PC-9 (cell line): ENCODE measurements at regions not wholly inside any gene's neighbourhood (a gene's known extent, or its start where the extent isn't known, plus 50 kb on each side); places are given as distances from the start of the nearest gene placed in this dataset.
"Not testable (repeated sequence)": the region's sequence is repeated elsewhere in the genome, so short reads cannot be mapped to it uniquely, and the experiment has no call there.

Experiments
- BruUV-seq: library from RNA; stranded (reverse); fragments of 400-500 nt; replicated peaks from 2 replicates; lab custom pipeline; 2021; lab: Mats Ljungman, UMichigan
- CTCF ChIA-PET: fragments of 300-600 bp; sonication (Branson Sonifier 250); formaldehyde crosslinking; loops from one replicate; lab custom pipeline; 2022; ENCODE audit warnings: antibody characterized with exemption; lab: Charles Lee
- POLR2A ChIA-PET: fragments of 300-600 bp; sonication (Branson Sonifier 250); formaldehyde crosslinking; loops from one replicate; lab custom pipeline; 2022; ENCODE audit warnings: antibody characterized with exemption; ENCODE audit not compliant: unreplicated experiment; lab: Charles Lee
- DNase-seq, 2 experiments: peaks; one replicate each; pipeline versions ENCODE4 v3.0.0 to v3.0.0-alpha.2; 2015 to 2022; ENCODE audit warnings: mixed read lengths in 1 of 2
- H2AFZ ChIP-seq: fragments of 200-600 bp; sonication (generic); 2 replicates; pipeline ENCODE4 v1.8.1; 2017; ENCODE audit warnings: antibody characterized with exemption
- H3F3A ChIP-seq: fragments of 200-600 bp; sonication (generic); 2 replicates; pipeline ENCODE4 v1.8.1; 2017; ENCODE audit warnings: antibody characterized with exemption, mild to moderate bottlenecking, low read depth; ENCODE audit not compliant: insufficient read depth
- H3K27ac ChIP-seq: fragments of 200-600 bp; sonication (generic); 2 replicates; pipeline ENCODE4 v1.6.1; 2016; ENCODE audit warnings: mixed run types
- H3K27me3 ChIP-seq: fragments of 200-600 bp; sonication (generic); 2 replicates; pipeline ENCODE4 v1.6.1; 2016; ENCODE audit warnings: low read depth, mixed run types; ENCODE audit not compliant: insufficient read depth
- H3K36me3 ChIP-seq: fragments of 200-600 bp; sonication (generic); 2 replicates; pipeline ENCODE4 v1.6.1; 2016; ENCODE audit warnings: low read depth, mixed run types
- H3K4me1 ChIP-seq: fragments of 200-600 bp; sonication (generic); replicated peaks from 2 replicates; pipeline ENCODE4 v1.6.1; 2016; ENCODE audit warnings: mixed run types; ENCODE audit not compliant: insufficient read depth
- H3K4me2 ChIP-seq: fragments of 200-600 bp; sonication (generic); 2 replicates; pipeline ENCODE4 v1.6.1; 2017; ENCODE audit warnings: mixed run types
- H3K4me3 ChIP-seq: fragments of 200-600 bp; sonication (generic); 2 replicates; pipeline ENCODE4 v1.6.1; 2016; ENCODE audit warnings: mixed run types
- H3K79me2 ChIP-seq: fragments of 200-600 bp; sonication (generic); 2 replicates; pipeline ENCODE4 v1.6.1; 2017; ENCODE audit warnings: low read depth, mixed run types
- H3K9me2 ChIP-seq: fragments of 200-600 bp; sonication (generic); 2 replicates; pipeline ENCODE4 v1.8.1; 2017; ENCODE audit warnings: mild to moderate bottlenecking; ENCODE audit not compliant: insufficient read depth
- H3K9me3 ChIP-seq: fragments of 200-600 bp; sonication (generic); 2 replicates; pipeline ENCODE4 v1.8.1; 2016; ENCODE audit warnings: low read depth; ENCODE audit not compliant: insufficient read depth
- H4K20me1 ChIP-seq: fragments of 200-600 bp; sonication (generic); 2 replicates; pipeline ENCODE4 v1.8.1; 2017; ENCODE audit not compliant: insufficient read depth
- CTCF ChIP-seq: fragments of 200-600 bp; sonication (generic); conservative IDR thresholded peaks from 2 replicates; pipeline ENCODE4 v1.6.1; 2017; ENCODE audit warnings: mixed run types, antibody characterized with exemption, mild to moderate bottlenecking, moderate library complexity
- EZH2 ChIP-seq: fragments of 200-600 bp; sonication (generic); IDR thresholded peaks from 2 replicates; pipeline ENCODE4 v1.8.0; 2017; ENCODE audit warnings: antibody characterized with exemption, low read depth
- intact Hi-C: fragments of 100-400 bp; cut with micrococcal nuclease; formaldehyde crosslinking; loops from one replicate; pipeline ENCODE4 v1.10.0; 2022; ENCODE audit not compliant: unreplicated experiment

- BruUV-seq, result no TSS peak
- intact Hi-C loops, result no loop called here
- DNase-seq, result no peak
- Histone ChIP-seq H3F3A (no peaks in the 10 kb centered on the region), H3K27me3 (no peaks in the 10 kb centered on the region), H3K9me3 (no peaks in the 10 kb centered on the region), H2AFZ (no peak overlapping the region), H3K36me3 (no peaks in the 10 kb centered on the region), H4K20me1 (no peaks in the 10 kb centered on the region), H3K9me2 (no peaks in the 10 kb centered on the region), H3K27ac (no peak overlapping the region), H3K4me2 (no peak overlapping the region), H3K4me1 (no peaks in the 10 kb centered on the region), H3K4me3 (no peak overlapping the region), H3K79me2 (no peaks in the 10 kb centered on the region)
- CTCF ChIA-PET, result no interaction called here
- POLR2A ChIA-PET, result no interaction called here
- TF ChIP-seq CTCF (no peak), EZH2 (no peak)
Observed at GRCh38 chr10:121327727-121328126, 270.5 kb downstream of the FGFR2 start.

GRCh38 chr10:121329631-121330030 is 268.6 kb downstream of the FGFR2 start:
- H3F3A ChIP-seq, DNase-seq, H3K36me3 ChIP-seq, H4K20me1 ChIP-seq, H3K4me3 ChIP-seq, H3K4me2 ChIP-seq, H2AFZ ChIP-seq, POLR2A ChIA-PET, H3K27me3 ChIP-seq, H3K79me2 ChIP-seq, H3K9me3 ChIP-seq, H3K4me1 ChIP-seq, H3K27ac ChIP-seq, H3K9me2 ChIP-seq, CTCF ChIA-PET, BruUV-seq, intact Hi-C loops: not testable (repeated sequence)

GRCh38 chr10:121330563-121330962 is 267.7 kb downstream of the FGFR2 start:
- H3K4me2 ChIP-seq, result no peak overlapping the region
- H3K27ac ChIP-seq, result no peak overlapping the region
- H3K79me2 ChIP-seq, result no peaks in the 10 kb centered on the region
- no peaks in the 10 kb centered on the region for H3K27me3 ChIP-seq
- no peaks in the 10 kb centered on the region for H3K36me3 ChIP-seq
- no peaks in the 10 kb centered on the region for H3K9me3 ChIP-seq
- intact Hi-C loops, result no loop called here
- BruUV-seq, result no TSS peak
- no peaks in the 10 kb centered on the region for H4K20me1 ChIP-seq
- no peak for DNase-seq
- H3K9me2 ChIP-seq, result no peaks in the 10 kb centered on the region
- POLR2A ChIA-PET, result no interaction called here
- no peak overlapping the region for H2AFZ ChIP-seq
- H3K4me1 ChIP-seq, result no peaks in the 10 kb centered on the region
- CTCF ChIA-PET, result no interaction called here
- H3K4me3 ChIP-seq, result no peak overlapping the region
- no peaks in the 10 kb centered on the region for H3F3A ChIP-seq
- TF ChIP-seq CTCF (no peak), EZH2 (no peak)

- no peak for TF ChIP-seq CTCF
- no peak for TF ChIP-seq EZH2
- Histone ChIP-seq H3K9me2 (no peaks in the 10 kb centered on the region), H3K9me3 (no peaks in the 10 kb centered on the region), H3K36me3 (no peaks in the 10 kb centered on the region), H4K20me1 (no peaks in the 10 kb centered on the region), H3K4me1 (no peaks in the 10 kb centered on the region), H3K27ac (no peak overlapping the region), H3K79me2 (no peaks in the 10 kb centered on the region), H3K4me3 (no peak overlapping the region), H3K4me2 (no peak overlapping the region), H3F3A (no peaks in the 10 kb centered on the region), H3K27me3 (0 out of 2 replicates have a peak, but pooled peaks cover 4% of the 10 kb centered on the region), H2AFZ (no peak overlapping the region)
- ChIA-PET CTCF (no interaction called here), POLR2A (no interaction called here)
- intact Hi-C loops, result no loop called here
- DNase-seq, result no peak
- BruUV-seq, result no TSS peak
Observed at GRCh38 chr10:121332353-121332752, 265.9 kb downstream of the FGFR2 start.
